NCI-H2107 treated with DMSO at 0.1 percent for 48 hours (cell line): ENCODE measurements at regions not wholly inside any gene's neighbourhood (a gene's known extent, or its start where the extent isn't known, plus 50 kb on each side); places are given as distances from the start of the nearest gene placed in this dataset.

Experiments
- DNase-seq: peaks from one replicate; lab custom pipeline; 2025; ENCODE audit not compliant: unreplicated experiment; lab: John Stamatoyannopoulos, UW

- DNase-seq = no peak
Observed at GRCh38 chr12:20278276-20278675, 90.1 kb upstream of the PDE3A start.

- DNase-seq = no peak
Observed at GRCh38 chr12:20280515-20280914, 87.8 kb upstream of the PDE3A start.

- no peak for DNase-seq
Observed at GRCh38 chr12:20282401-20282800, 85.9 kb upstream of the PDE3A start.

GRCh38 chr12:20283482-20283881 lies 84.9 kb upstream of the PDE3A start:
- DNase-seq = no peak

- DNase-seq = no peak
Observed at GRCh38 chr12:20289520-20289919, 78.8 kb upstream of the PDE3A start.

- no peak for DNase-seq
Observed at GRCh38 chr12:20300457-20300856, 67.9 kb upstream of the PDE3A start.

- no peak for DNase-seq
Observed at GRCh38 chr12:20305470-20305869, 62.9 kb upstream of the PDE3A start.

GRCh38 chr12:20309504-20310148 lies 58.7 kb upstream of the PDE3A start:
- DNase-seq = no peak

GRCh38 chr12:20314328-20314727 lies 54.0 kb upstream of the PDE3A start:
- DNase-seq = no peak

GRCh38 chr12:20317554-20317953 lies 50.8 kb upstream of the PDE3A start:
- DNase-seq = no peak
